Panc1 (cell line): ENCODE measurements at regions not wholly inside any gene's neighbourhood (a gene's known extent, or its start where the extent isn't known, plus 50 kb on each side); places are given as distances from the start of the nearest gene placed in this dataset.

Experiments used
- ATAC-seq: fragments of 200-7000 bp; cut with Tn5 transposase; 2 replicates; pipeline ENCODE4 v1.9.1; 2020; ENCODE audit warnings: mild to moderate bottlenecking, moderate library complexity
- BruUV-seq: library from RNA; stranded (reverse); fragments of 400-500 nt; replicated peaks from 2 replicates; lab custom pipeline; 2021; lab: Mats Ljungman, UMichigan
- CTCF ChIA-PET: fragments of 300-600 bp; sonication (Branson Sonifier 250); formaldehyde crosslinking; loops from one replicate; lab custom pipeline; 2022; ENCODE audit warnings: antibody characterized with exemption; lab: Charles Lee
- POLR2A ChIA-PET: fragments of 300-600 bp; sonication (Branson Sonifier 250); formaldehyde crosslinking; loops from one replicate; lab custom pipeline; 2022; ENCODE audit warnings: antibody characterized with exemption; lab: Charles Lee
- DNase-seq: peaks from one replicate; pipeline ENCODE4 v3.0.0-alpha.2; 2010; ENCODE audit warnings: low read depth, low spot score
- H3K27ac ChIP-seq: 2 replicates; pipeline ENCODE4 v1.5.1; 2011; ENCODE audit warnings: mild to moderate bottlenecking, low read length, inconsistent platforms
- H3K27me3 ChIP-seq: fragments of 200-500 bp; sonication (Bioruptor generic); 2 replicates; pipeline ENCODE4 v1.6.0; 2014; ENCODE audit warnings: low read length, inconsistent platforms; ENCODE audit not compliant: control insufficient read depth, insufficient read depth
- H3K36me3 ChIP-seq: fragments of 200-500 bp; sonication (Bioruptor generic); 2 replicates; pipeline ENCODE4 v1.5.1; 2014; ENCODE audit warnings: inconsistent platforms, mild to moderate bottlenecking, low read length, moderate library complexity; ENCODE audit not compliant: control insufficient read depth, insufficient read depth
- H3K4me1 ChIP-seq: 2 replicates; pipeline ENCODE4 v1.5.1; 2011; ENCODE audit warnings: inconsistent platforms, mild to moderate bottlenecking, low read length, moderate library complexity; ENCODE audit not compliant: control insufficient read depth, insufficient read depth
- H3K4me3 ChIP-seq, 2 experiments: 2 replicates each; pipeline ENCODE4 v1.5.1; 2011 to 2012; ENCODE audit warnings: low read depth in 2 of 2, low read length in 2 of 2, mild to moderate bottlenecking in 2 of 2, inconsistent platforms in 1 of 2, moderate library complexity in 1 of 2
- H3K9me3 ChIP-seq: fragments of 200-500 bp; sonication (Bioruptor generic); 2 replicates; pipeline ENCODE4 v1.5.1; 2014; ENCODE audit warnings: low read depth, mild to moderate bottlenecking, inconsistent platforms, low read length, moderate library complexity; ENCODE audit not compliant: control insufficient read depth, insufficient read depth
- CTCF ChIP-seq: fragments of 450-650 bp; IDR thresholded peaks from 2 replicates; pipeline ENCODE4 v1.5.1; 2017; ENCODE audit warnings: mild to moderate bottlenecking
- POLR2AphosphoS5 ChIP-seq: IDR thresholded peaks from 2 replicates; pipeline ENCODE4 v1.6.1; 2012; ENCODE audit warnings: mild to moderate bottlenecking, low read depth, low read length, moderate library complexity
- REST ChIP-seq, 2 experiments: IDR thresholded peaks; 2 replicates each; pipeline ENCODE4 v1.6.1; 2011 to 2012; ENCODE audit warnings: low read depth in 2 of 2, control low read depth in 1 of 2, low read length in 1 of 2, mild to moderate bottlenecking in 1 of 2, moderate library complexity in 1 of 2; ENCODE audit not compliant: insufficient read depth in 1 of 2
- SIN3A ChIP-seq: IDR thresholded peaks from 2 replicates; pipeline ENCODE4 v1.6.1; 2012; ENCODE audit warnings: low read depth, mild to moderate bottlenecking, low read length, moderate library complexity, borderline replicate concordance; ENCODE audit not compliant: insufficient read depth
- TCF7L2 ChIP-seq: IDR thresholded peaks from 2 replicates; pipeline ENCODE4 v1.6.1; 2011; ENCODE audit warnings: mild to moderate bottlenecking, low read depth, low read length, inconsistent platforms
- in situ Hi-C: cut with HindIII; loops from 2 replicates; pipeline ENCODE4 v1.10.0; 2016; ENCODE audit warnings: low sequenced_read_pairs, low pct_unique_long_range_greater_than_20kb
- intact Hi-C: fragments of 100-400 bp; cut with micrococcal nuclease; formaldehyde crosslinking; loops from one replicate; pipeline ENCODE4 v1.10.0; 2022; ENCODE audit not compliant: unreplicated experiment

GRCh38 chr6:163710532-163711470, 296.3 kb downstream of the QKI start:
- no peak for ATAC-seq
- in situ Hi-C loops (no loop called here), intact Hi-C loops (no loop called here)
- peaks cover 2% of the 10 kb centered on the region; the same call in 1 of the 2 replicates for H3K27me3 ChIP-seq
- no peak overlapping the region for H3K4me3 ChIP-seq
- H3K4me1 ChIP-seq = no peaks in the 10 kb centered on the region
- no peak overlapping the region for H3K27ac ChIP-seq
- H3K9me3 ChIP-seq = no peaks in the 10 kb centered on the region
- CTCF ChIA-PET = no interaction called here
- TF ChIP-seq POLR2AphosphoS5 (no peak), CTCF (no peak), TCF7L2 (no peak), REST (IDR thresholded peaks at IDR 0.05; ENCODE audit: insufficient read depth in 1 of 2, low read depth in 2 of 2, low read length in 1 of 2) (no peak), SIN3A (no peak)
- BruUV-seq = no TSS peak
- DNase-seq = no peak
- POLR2A ChIA-PET = no interaction called here
- H3K36me3 ChIP-seq = no peaks in the 10 kb centered on the region

GRCh38 chr6:163709693-163710092, 295.2 kb downstream of the QKI start:
- Histone ChIP-seq H3K9me3 (no peaks in the 10 kb centered on the region), H3K36me3 (no peaks in the 10 kb centered on the region), H3K4me3 (no peak overlapping the region), H3K27ac (no peak overlapping the region), H3K4me1 (no peaks in the 10 kb centered on the region), H3K27me3 (peaks cover 2% of the 10 kb centered on the region; the same call in 1 of the 2 replicates)
- in situ Hi-C loops = no loop called here
- no peak for ATAC-seq
- DNase-seq = no peak
- ChIA-PET CTCF (no interaction called here), POLR2A (no interaction called here)
- no TSS peak for BruUV-seq
- intact Hi-C loops = no loop called here
- no peak for TF ChIP-seq POLR2AphosphoS5
- no peak for TF ChIP-seq CTCF
- TF ChIP-seq REST (IDR thresholded peaks at IDR 0.05; ENCODE audit: insufficient read depth in 1 of 2, low read depth in 2 of 2, low read length in 1 of 2) = no peak
- no peak for TF ChIP-seq SIN3A
- TF ChIP-seq TCF7L2 = no peak
